ENCODE measurements at regions not wholly inside any gene's neighbourhood (a gene's known extent, or its start where the extent isn't known, plus 50 kb on each side); places are given as distances from the start of the nearest gene placed in this dataset.

DNA sequence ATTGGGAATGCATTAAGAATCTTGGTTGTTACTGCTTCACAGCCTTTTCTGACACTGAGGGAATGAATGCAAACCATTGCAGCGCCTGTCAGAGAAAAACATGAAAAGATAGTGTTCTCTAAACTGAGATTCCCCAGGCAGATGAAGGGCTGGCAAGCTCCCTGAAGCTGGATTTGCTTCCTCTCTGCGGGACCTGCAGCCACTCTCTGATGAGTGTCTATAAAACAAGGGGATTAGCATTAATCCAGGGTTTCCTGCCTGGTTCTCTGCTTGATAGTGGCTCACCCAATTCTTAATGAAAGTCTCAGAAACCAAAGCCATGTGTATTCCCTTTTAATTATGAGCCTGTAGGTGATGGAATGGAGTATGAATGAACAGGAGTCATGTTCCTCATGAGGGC, 344.3 kb upstream of the UMPS start:
- H3K4me3 ChIP-seq (replicated peaks in 1 of 3; ENCODE audit: insufficient read depth in 1 of 3, low read depth in 1 of 3, low read length in 3 of 3) = no peak overlapping the region
- no peak overlapping the region for H3K4me2 ChIP-seq (ENCODE audit: insufficient read depth, low read length)
- dilution Hi-C loops (cut with MboI; ENCODE audit: extremely low pct_ligation_motif_present, low sequenced_read_pairs) = no loop called here
- ChIA-PET POLR2A (no interaction called here), CTCF (interaction anchor here (1.8 kb wide), 1 partner anchor 22 kb away, joined by 5 read pairs; no protein-coding TSS in a partner anchor)
- intact Hi-C loops (cut with micrococcal nuclease) = no loop called here
- no peaks in the 10 kb centered on the region for H4K20me1 ChIP-seq (replicated peaks; ENCODE audit: control insufficient read depth, extremely low read depth, insufficient read depth, low read length)
- TF ChIP-seq EZH2 (IDR thresholded peaks at IDR 0.05; ENCODE audit: borderline replicate concordance, low read depth, low read length, severe bottlenecking) (no peak), GATA2 (IDR thresholded peaks at IDR 0.05; ENCODE audit: insufficient read depth, insufficient read length, low read depth, low read length) (no peak)
- TF ChIP-seq, protein P1, sequence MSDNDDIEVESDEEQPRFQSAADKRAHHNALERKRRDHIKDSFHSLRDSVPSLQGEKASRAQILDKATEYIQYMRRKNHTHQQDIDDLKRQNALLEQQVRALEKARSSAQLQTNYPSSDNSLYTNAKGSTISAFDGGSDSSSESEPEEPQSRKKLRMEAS (IDR thresholded peaks at IDR 0.05; ENCODE audit: insufficient read depth, insufficient read length) = no peak
- H3K9me3 ChIP-seq (replicated peaks; ENCODE audit: control insufficient read depth, insufficient read depth, low read length) = no peaks in the 10 kb centered on the region
- no peak overlapping the region for H3K27ac ChIP-seq (ENCODE audit: insufficient read depth, low read depth, low read length)
- no TSS peak for BruUV-seq (replicated peaks)
- H3K79me2 ChIP-seq (ENCODE audit: control insufficient read depth, insufficient read depth, low read length) = no peaks in the 10 kb centered on the region
- DNase-seq (ENCODE audit: low read depth, low spot score) (no peak), FAIRE-seq (no peak)
- no peak overlapping the region for H3K9ac ChIP-seq (replicated peaks; ENCODE audit: extremely low read depth, insufficient read depth, low read length)
- no peaks in the 10 kb centered on the region for H3K9me1 ChIP-seq (replicated peaks; ENCODE audit: control insufficient read depth, extremely low read depth, insufficient read depth, low read length)
- H3K27me3 ChIP-seq (ENCODE audit: control insufficient read depth in 2 of 2, insufficient read depth in 2 of 2, low read length in 2 of 2) = no peaks in the 10 kb centered on the region
- H2AFZ ChIP-seq (ENCODE audit: low read depth, low read length) = no peak overlapping the region
- peaks cover 13% of the 10 kb centered on the region for H3K4me1 ChIP-seq (ENCODE audit: control insufficient read depth, extremely low read depth, insufficient read depth, low read length)
- H3K36me3 ChIP-seq (ENCODE audit: control insufficient read depth in 2 of 2, extremely low read depth in 1 of 2, insufficient read depth in 2 of 2, low read length in 2 of 2) = no peaks in the 10 kb centered on the region

DNA sequence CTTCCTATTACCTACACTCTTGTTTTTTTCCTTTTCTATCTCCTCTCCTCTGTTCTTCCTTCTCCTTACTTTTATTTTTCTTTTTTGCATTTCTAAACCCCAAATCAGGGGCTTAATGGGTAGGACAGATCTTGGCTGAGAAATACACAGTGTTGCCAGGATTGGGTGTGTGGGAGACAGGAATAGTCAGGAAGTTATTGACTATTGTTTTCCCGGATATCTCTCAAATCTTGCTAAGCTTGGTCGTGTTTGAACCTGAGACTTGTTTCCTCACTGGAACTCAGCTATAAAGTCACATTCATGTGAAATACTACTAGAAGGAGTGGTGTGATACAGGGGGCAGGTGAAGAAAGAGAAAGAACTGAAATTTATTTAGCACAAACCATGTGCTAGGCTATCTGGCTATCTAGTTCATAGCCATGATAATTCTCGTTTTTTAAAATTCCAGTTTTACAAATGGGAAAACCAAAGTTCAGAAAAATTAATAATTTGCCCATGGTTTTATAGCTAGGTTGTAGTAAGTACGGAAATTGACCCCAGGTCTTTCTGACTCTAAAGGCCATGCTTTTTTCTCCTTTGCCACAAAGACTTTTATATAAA, 343.2 kb upstream of the UMPS start:
- intact Hi-C loops (cut with micrococcal nuclease) = no loop called here
- no peak overlapping the region for H3K4me2 ChIP-seq (ENCODE audit: insufficient read depth, low read length)
- dilution Hi-C loops (cut with MboI; ENCODE audit: extremely low pct_ligation_motif_present, low sequenced_read_pairs) = no loop called here
- H3K9me1 ChIP-seq (replicated peaks; ENCODE audit: control insufficient read depth, extremely low read depth, insufficient read depth, low read length) = no peaks in the 10 kb centered on the region
- H3K9ac ChIP-seq (replicated peaks; ENCODE audit: extremely low read depth, insufficient read depth, low read length) = no peak overlapping the region
- H3K79me2 ChIP-seq (ENCODE audit: control insufficient read depth, insufficient read depth, low read length) = no peaks in the 10 kb centered on the region
- no peak overlapping the region for H3K4me3 ChIP-seq (replicated peaks in 1 of 3; ENCODE audit: insufficient read depth in 1 of 3, low read depth in 1 of 3, low read length in 3 of 3)
- H2AFZ ChIP-seq (ENCODE audit: low read depth, low read length) = no peak overlapping the region
- CTCF ChIA-PET = no interaction called here
- peaks cover 14% of the 10 kb centered on the region for H3K4me1 ChIP-seq (ENCODE audit: control insufficient read depth, extremely low read depth, insufficient read depth, low read length)
- H3K9me3 ChIP-seq (replicated peaks; ENCODE audit: control insufficient read depth, insufficient read depth, low read length) = no peaks in the 10 kb centered on the region
- no peak overlapping the region for H3K27ac ChIP-seq (ENCODE audit: insufficient read depth, low read depth, low read length)
- no peaks in the 10 kb centered on the region for H4K20me1 ChIP-seq (replicated peaks; ENCODE audit: control insufficient read depth, extremely low read depth, insufficient read depth, low read length)
- peak; percentile 18 for DNase-seq (ENCODE audit: low read depth, low spot score)
- no peaks in the 10 kb centered on the region for H3K27me3 ChIP-seq (ENCODE audit: control insufficient read depth in 2 of 2, insufficient read depth in 2 of 2, low read length in 2 of 2)
- POLR2A ChIA-PET = no interaction called here
- no peaks in the 10 kb centered on the region for H3K36me3 ChIP-seq (ENCODE audit: control insufficient read depth in 2 of 2, extremely low read depth in 1 of 2, insufficient read depth in 2 of 2, low read length in 2 of 2)
- no peak for FAIRE-seq
- BruUV-seq (replicated peaks) = no TSS peak
- no peak for TF ChIP-seq MYC (IDR thresholded peaks at IDR 0.05; ENCODE audit: low read depth, low read length)
- TF ChIP-seq, protein P1 (IDR thresholded peaks at IDR 0.05; ENCODE audit: insufficient read depth, insufficient read length) = no peak
- TF ChIP-seq POLR2AphosphoS5 (IDR thresholded peaks at IDR 0.05; ENCODE audit: insufficient read depth, low read depth, low read length) = no peak
- TF ChIP-seq JUN (IDR thresholded peaks at IDR 0.05; ENCODE audit: borderline replicate concordance, insufficient read depth, insufficient read length, low read depth) = no peak
- TF ChIP-seq, protein P2, sequence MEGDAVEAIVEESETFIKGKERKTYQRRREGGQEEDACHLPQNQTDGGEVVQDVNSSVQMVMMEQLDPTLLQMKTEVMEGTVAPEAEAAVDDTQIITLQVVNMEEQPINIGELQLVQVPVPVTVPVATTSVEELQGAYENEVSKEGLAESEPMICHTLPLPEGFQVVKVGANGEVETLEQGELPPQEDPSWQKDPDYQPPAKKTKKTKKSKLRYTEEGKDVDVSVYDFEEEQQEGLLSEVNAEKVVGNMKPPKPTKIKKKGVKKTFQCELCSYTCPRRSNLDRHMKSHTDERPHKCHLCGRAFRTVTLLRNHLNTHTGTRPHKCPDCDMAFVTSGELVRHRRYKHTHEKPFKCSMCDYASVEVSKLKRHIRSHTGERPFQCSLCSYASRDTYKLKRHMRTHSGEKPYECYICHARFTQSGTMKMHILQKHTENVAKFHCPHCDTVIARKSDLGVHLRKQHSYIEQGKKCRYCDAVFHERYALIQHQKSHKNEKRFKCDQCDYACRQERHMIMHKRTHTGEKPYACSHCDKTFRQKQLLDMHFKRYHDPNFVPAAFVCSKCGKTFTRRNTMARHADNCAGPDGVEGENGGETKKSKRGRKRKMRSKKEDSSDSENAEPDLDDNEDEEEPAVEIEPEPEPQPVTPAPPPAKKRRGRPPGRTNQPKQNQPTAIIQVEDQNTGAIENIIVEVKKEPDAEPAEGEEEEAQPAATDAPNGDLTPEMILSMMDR (IDR thresholded peaks at IDR 0.05; ENCODE audit: extremely low read depth in 1 of 2, insufficient read depth in 1 of 2, low read depth in 1 of 2, low read length in 2 of 2) = no peak
- TF ChIP-seq POLR2A (IDR thresholded peaks at IDR 0.05; ENCODE audit: low read depth, low read length) = no peak
- no peak for TF ChIP-seq GATA2 (IDR thresholded peaks at IDR 0.05; ENCODE audit: insufficient read depth, insufficient read length, low read depth, low read length)
- no peak for TF ChIP-seq FOS (IDR thresholded peaks at IDR 0.05; ENCODE audit: borderline replicate concordance, insufficient read depth, low read length)
- TF ChIP-seq EZH2 (IDR thresholded peaks at IDR 0.05; ENCODE audit: borderline replicate concordance, low read depth, low read length, severe bottlenecking) = no peak
